ENCODE measurements at regions not wholly inside any gene's neighbourhood (a gene's known extent, or its start where the extent isn't known, plus 50 kb on each side); places are given as distances from the start of the nearest gene placed in this dataset.

- no peak for TF ChIP-seq CTCF (conservative IDR thresholded peaks at IDR 0.05; ENCODE audit: low read depth in 2 of 2)
- no peak for TF ChIP-seq ZNF114 (CRISPR knock-in tag; IDR thresholded peaks at IDR 0.05)
- TF ChIP-seq REST (IDR thresholded peaks at IDR 0.05; ENCODE audit: unreplicated experiment) = no peak
- TF ChIP-seq STAT1 (IDR thresholded peaks at IDR 0.05; ENCODE audit: unreplicated experiment) = no peak
- no peak for TF ChIP-seq ETS1 (IDR thresholded peaks at IDR 0.05)
- TF ChIP-seq EZH2phosphoT487 (IDR thresholded peaks at IDR 0.05; ENCODE audit: unreplicated experiment) = no peak
- no peak for TF ChIP-seq ZNF331 (CRISPR knock-in tag; IDR thresholded peaks at IDR 0.05; ENCODE audit: low read depth)
Measured at GRCh38 chr2:51107841-51108240, 75.9 kb upstream of the NRXN1 start (continued).

- H3F3A ChIP-seq (replicated peaks; ENCODE audit: low read depth) = no peaks in the 10 kb centered on the region
- Mint-ChIP-seq H3K4me1 (peaks cover 42% of the 10 kb centered on the region), H3K4me3 (no peak overlapping the region), H3K27me3 (ENCODE audit: insufficient read depth, low read depth, poor library complexity) (peaks cover 1% of the 10 kb centered on the region), H3K27ac (no peak overlapping the region), H3K36me3 (ENCODE audit: low read depth) (no peaks in the 10 kb centered on the region), H3K9me3 (no peaks in the 10 kb centered on the region)
- H3K4me3 ChIP-seq = no peak overlapping the region
- no peak overlapping the region for H3K27ac ChIP-seq (ENCODE audit: low read depth)
- H3K9me2 ChIP-seq (ENCODE audit: insufficient read depth) = no peaks in the 10 kb centered on the region
- H3K4me2 ChIP-seq = no peak overlapping the region
- H3K4me1 ChIP-seq (ENCODE audit: insufficient read depth) = peaks cover 10% of the 10 kb centered on the region
- H2AFZ ChIP-seq = no peak overlapping the region
- no peaks in the 10 kb centered on the region for H3K36me3 ChIP-seq (ENCODE audit: insufficient read depth)
- H3K27me3 ChIP-seq (ENCODE audit: insufficient read depth) = no peaks in the 10 kb centered on the region
- no peaks in the 10 kb centered on the region for H3K79me2 ChIP-seq (replicated peaks; ENCODE audit: insufficient read depth)
- no peak for DNase-seq (ENCODE audit: low spot score)
- H4K20me1 ChIP-seq (replicated peaks; ENCODE audit: insufficient read depth) = no peaks in the 10 kb centered on the region
- no peak for ATAC-seq
- TF ChIP-seq CREB1 (CRISPR knock-in tag; IDR thresholded peaks at IDR 0.05; ENCODE audit: low read depth) = no peak
- TF ChIP-seq ZNF114 (CRISPR knock-in tag; IDR thresholded peaks at IDR 0.05) = no peak
- no peak for TF ChIP-seq NANOG (IDR thresholded peaks at IDR 0.05; ENCODE audit: borderline replicate concordance)
- no peak for TF ChIP-seq ETS1 (IDR thresholded peaks at IDR 0.05)
- no peak for TF ChIP-seq ZNF462 (CRISPR knock-in tag; IDR thresholded peaks at IDR 0.05)
- TF ChIP-seq POLR2AphosphoS5 (IDR thresholded peaks at IDR 0.05; ENCODE audit: low read depth) = no peak
- TF ChIP-seq EZH2 (IDR thresholded peaks at IDR 0.05; ENCODE audit: low read depth, unreplicated experiment) = no peak
- TF ChIP-seq EZH2phosphoT487 (IDR thresholded peaks at IDR 0.05; ENCODE audit: unreplicated experiment) = no peak
Measured at GRCh38 chr2:51105811-51106210, 73.9 kb upstream of the NRXN1 start.

Data from GM23338 (cell line).